SK-N-SH treated with all-trans-retinoic acid at 6 μM for 48 hours (cell line): ENCODE measurements at regions not wholly inside any gene's neighbourhood (a gene's known extent, or its start where the extent isn't known, plus 50 kb on each side); places are given as distances from the start of the nearest gene placed in this dataset.

Experiments
- ARNTL ChIP-seq: fragments of 450-650 bp; formaldehyde crosslinking; IDR thresholded peaks from 2 replicates; pipeline ENCODE4 v1.5.0; 2020; ENCODE audit warnings: low read depth, mild to moderate bottlenecking, moderate library complexity, borderline replicate concordance
- ESRRG ChIP-seq: fragments of 250-450 bp; sonication (Bioruptor Pico); IDR thresholded peaks from 2 replicates; pipeline ENCODE4 v1.6.1; 2021; ENCODE audit warnings: mild to moderate bottlenecking
- OSR1 ChIP-seq: fragments of 250-450 bp; sonication (Bioruptor Pico); IDR thresholded peaks from 2 replicates; pipeline ENCODE4 v1.8.0; 2022; ENCODE audit warnings: moderate library complexity, mild to moderate bottlenecking, inconsistent platforms
- POU6F1 ChIP-seq: fragments of 250-450 bp; sonication (Bioruptor Pico); IDR thresholded peaks from 2 replicates; pipeline ENCODE4 v1.8.0; 2021; ENCODE audit warnings: low read depth, mild to moderate bottlenecking, moderate library complexity, borderline replicate concordance
- TCF4 ChIP-seq: fragments of 250-450 bp; sonication (Bioruptor Pico); IDR thresholded peaks from 2 replicates; pipeline ENCODE4 v1.8.0; 2021; ENCODE audit warnings: mild to moderate bottlenecking, moderate library complexity, borderline replicate concordance
- ZFP30 ChIP-seq: fragments of 450-650 bp; formaldehyde crosslinking; IDR thresholded peaks from 2 replicates; pipeline ENCODE4 v1.5.0; 2022; ENCODE audit warnings: mild to moderate bottlenecking, moderate library complexity

- no peak for TF ChIP-seq POU6F1 (CRISPR knock-in tag)
- TF ChIP-seq ARNTL (CRISPR knock-in tag): no peak
- TF ChIP-seq OSR1: no peak
- no peak for TF ChIP-seq ESRRG (CRISPR knock-in tag)
- no peak for TF ChIP-seq ZFP30
- no peak for TF ChIP-seq TCF4 (CRISPR knock-in tag)
Observed at GRCh38 chr3:72189339-72189738, 404.4 kb upstream of the PROK2 start.
